ENCODE measurements at regions not wholly inside any gene's neighbourhood (a gene's known extent, or its start where the extent isn't known, plus 50 kb on each side); places are given as distances from the start of the nearest gene placed in this dataset.

GRCh38 chr1:54487571-54488050 is 60.4 kb upstream of the ACOT11 start (continued):
- TF ChIP-seq ATF2 (CRISPR knock-in tag; IDR thresholded peaks at IDR 0.05; ENCODE audit: borderline replicate concordance, low read depth) (no peak), SMAD3 (CRISPR knock-in tag; IDR thresholded peaks at IDR 0.05; ENCODE audit: borderline replicate concordance) (no peak), E2F5 (CRISPR knock-in tag; IDR thresholded peaks at IDR 0.05) (no peak), ZNF263 (CRISPR knock-in tag; IDR thresholded peaks at IDR 0.05; ENCODE audit: low read depth) (no peak), ZNF396 (CRISPR knock-in tag; IDR thresholded peaks at IDR 0.05; ENCODE audit: borderline replicate concordance) (no peak)

- peaks cover 38% of the 10 kb centered on the region for H3K4me1 Mint-ChIP-seq
- TF ChIP-seq ZMAT4 (CRISPR knock-in tag; IDR thresholded peaks at IDR 0.05): no peak
- TF ChIP-seq E2F1 (CRISPR knock-in tag; IDR thresholded peaks at IDR 0.05): no peak
- TF ChIP-seq ZNF219 (CRISPR knock-in tag; IDR thresholded peaks at IDR 0.05; ENCODE audit: borderline replicate concordance): no peak
- TF ChIP-seq MYBL2 (CRISPR knock-in tag; IDR thresholded peaks at IDR 0.05): no peak
- no peak for TF ChIP-seq TCF7 (CRISPR knock-in tag; IDR thresholded peaks at IDR 0.05; ENCODE audit: low read depth)
- no peak for TF ChIP-seq FOXK1 (CRISPR knock-in tag; IDR thresholded peaks at IDR 0.05)
- no peak for TF ChIP-seq AR (CRISPR knock-in tag; IDR thresholded peaks at IDR 0.05)
- TF ChIP-seq ZNF532 (CRISPR knock-in tag; IDR thresholded peaks at IDR 0.05; ENCODE audit: borderline replicate concordance): no peak
- TF ChIP-seq AFF4 (CRISPR knock-in tag; IDR thresholded peaks at IDR 0.05; ENCODE audit: borderline replicate concordance): no peak
- no peak for TF ChIP-seq PRDM15 (CRISPR knock-in tag; IDR thresholded peaks at IDR 0.05)
- no peak for TF ChIP-seq KAT7 (CRISPR knock-in tag; IDR thresholded peaks at IDR 0.05; ENCODE audit: borderline replicate concordance)
Measured at GRCh38 chr1:54486907-54487306, 61.1 kb upstream of the ACOT11 start.

More at GRCh38 chr1:54486907-54487306, 61.1 kb upstream of the ACOT11 start:
- H3K27me3 Mint-ChIP-seq (ENCODE audit: low read depth): peaks cover 13% of the 10 kb centered on the region
- H3K9me3 Mint-ChIP-seq: no peaks in the 10 kb centered on the region
- ChIA-PET CTCF (interaction anchor here (0.6 to 5.6 kb wide), 9 partner anchors 11 to 305 kb away, joined by 3 to 145 read pairs (median 4); partner anchors contain the start of gene SSBP3), POLR2A (interaction anchor here (0.7 to 7.7 kb wide), 5 partner anchors 11 to 174 kb away, joined by 3 to 127 read pairs (median 5); partner anchors contain the start of gene SSBP3)
- no peak for DNase-seq (ENCODE audit: low spot score)
- no peaks in the 10 kb centered on the region for H3K36me3 Mint-ChIP-seq
- no peak overlapping the region for H3K27ac Mint-ChIP-seq
- H3K4me3 Mint-ChIP-seq: peak overlapping the region; percentile 67
- ATAC-seq: no peak
